Activated CD4-positive, alpha-beta T cell treated with anti-CD3 and anti-CD28 coated beads for 24 hours (primary cell): ENCODE measurements at regions not wholly inside any gene's neighbourhood (a gene's known extent, or its start where the extent isn't known, plus 50 kb on each side); places are given as distances from the start of the nearest gene placed in this dataset.

Experiments used
- DNase-seq, 2 donors: peaks; one replicate each; pipeline ENCODE4 v3.0.0-alpha.2; 2020; ENCODE audit warnings: low read depth in 2 of 2

DNA sequence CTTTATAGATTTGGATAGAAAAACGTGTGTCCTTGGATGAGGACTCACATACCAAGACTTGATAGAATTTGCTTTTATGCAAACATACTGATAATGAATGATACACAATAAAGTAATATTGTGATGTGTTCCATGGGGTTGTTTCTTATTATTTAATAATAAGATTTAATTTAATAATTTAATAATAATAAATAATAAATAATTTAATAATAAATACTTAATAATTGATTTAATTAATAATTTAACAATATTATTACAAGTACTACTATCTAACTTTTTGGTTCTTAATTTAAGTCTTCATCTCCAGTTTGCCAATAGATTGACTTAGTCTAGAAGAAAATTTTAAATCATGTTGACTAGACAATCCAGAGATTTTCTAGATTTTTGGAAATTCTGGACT, 909.2 kb upstream of the PCDH20 start:
- no peak for DNase-seq

DNA sequence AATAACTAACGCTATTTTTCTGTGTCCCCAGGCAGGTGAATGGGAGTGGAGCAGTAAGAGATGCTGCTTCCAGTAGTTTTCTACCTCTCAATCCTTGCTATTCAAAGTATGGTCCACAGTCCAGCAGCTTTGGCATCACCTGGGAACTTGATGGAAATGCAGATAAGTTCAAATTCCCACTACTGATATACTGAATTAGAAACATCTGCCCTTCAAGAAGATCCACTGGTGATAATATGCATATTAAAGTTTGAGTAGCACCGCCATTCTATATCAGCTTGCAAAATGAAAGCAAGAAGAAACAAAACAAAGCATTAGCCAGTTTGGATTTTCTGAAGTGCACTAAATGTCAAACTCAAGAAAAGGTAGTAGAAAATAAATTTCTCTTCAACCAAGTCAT, 906.2 kb upstream of the PCDH20 start:
- DNase-seq, result no peak

DNA sequence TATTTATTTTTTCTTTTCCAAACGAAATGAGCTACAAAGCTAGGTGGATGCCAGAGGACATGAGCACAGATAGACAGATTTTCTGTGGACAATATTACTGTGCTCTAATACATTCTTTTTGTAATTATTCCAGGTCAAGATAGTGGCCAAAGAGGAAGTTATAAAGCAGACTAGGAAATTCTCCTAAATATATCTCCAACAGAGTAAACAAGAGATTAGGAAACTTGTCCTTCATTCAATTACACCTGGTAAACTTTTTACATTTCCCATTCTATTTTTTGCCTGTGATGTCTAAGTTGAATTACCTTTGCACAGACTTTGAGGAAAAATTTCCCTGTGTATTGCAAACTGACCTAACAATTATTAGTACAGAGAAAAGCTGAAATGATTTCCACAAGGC, 905.5 kb upstream of the PCDH20 start:
- DNase-seq, result no peak

DNA sequence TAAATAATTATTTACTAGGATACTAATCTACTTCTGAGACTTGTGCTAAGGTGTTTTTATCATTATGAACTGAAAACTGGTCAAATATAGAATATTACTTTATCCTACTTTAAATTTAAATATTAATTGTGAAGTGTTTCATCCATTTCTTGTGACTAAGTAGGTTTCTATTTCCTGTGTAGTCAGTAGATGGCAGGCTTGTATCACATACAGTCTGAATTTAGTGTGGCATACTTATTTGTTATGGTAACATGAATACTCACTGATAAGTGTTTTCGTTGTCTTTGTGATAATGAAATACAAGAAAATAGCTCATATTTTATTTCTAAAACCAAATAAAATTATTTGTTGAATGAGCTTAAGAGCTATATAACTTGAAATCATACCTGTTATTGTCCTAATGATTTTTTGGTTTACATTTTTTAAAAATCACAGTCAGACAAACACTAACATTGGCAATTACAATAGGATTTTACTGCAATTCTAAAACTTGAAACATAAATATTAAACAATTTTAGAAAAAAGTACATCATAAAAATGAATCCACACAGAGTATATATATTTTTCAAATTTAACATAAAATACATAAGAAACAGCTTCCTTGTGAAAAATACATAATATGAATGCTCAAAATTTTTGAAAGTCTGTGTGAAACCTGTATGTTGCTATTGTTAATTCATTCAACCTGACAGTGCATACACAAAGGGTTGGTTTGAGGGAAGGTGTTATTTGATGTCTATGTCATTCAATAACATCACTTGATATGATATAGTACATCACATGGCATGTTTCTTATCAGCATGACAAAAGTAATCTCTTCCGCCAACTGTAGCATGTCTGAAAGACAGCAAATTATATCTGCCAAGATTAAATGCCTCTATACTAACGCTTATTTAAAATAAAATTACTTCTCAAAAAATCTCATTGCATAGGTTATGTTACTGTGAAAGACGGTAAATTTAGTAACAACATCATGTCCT, 904.8 kb upstream of the PCDH20 start:
- DNase-seq, result no peak

DNA sequence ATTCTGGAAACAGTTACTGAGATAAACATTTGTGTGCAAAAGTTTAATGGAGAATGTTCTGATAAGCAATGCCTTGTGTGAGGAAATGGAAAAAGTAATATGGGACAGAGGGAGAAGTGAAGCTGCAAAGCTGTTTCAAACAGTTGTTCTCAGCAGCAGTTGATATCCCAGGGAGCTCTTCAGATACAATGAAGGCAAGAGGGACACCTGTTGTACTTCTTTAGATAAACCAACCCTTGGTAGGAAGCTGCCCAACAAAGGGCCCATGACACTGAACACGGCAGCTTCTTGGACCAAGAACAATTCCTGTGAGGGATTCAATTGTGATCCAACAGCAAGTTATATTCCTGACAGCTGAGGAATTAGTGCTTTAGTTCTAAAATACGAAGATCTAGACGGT, 894.3 kb upstream of the PCDH20 start:
- DNase-seq, result no peak

DNA sequence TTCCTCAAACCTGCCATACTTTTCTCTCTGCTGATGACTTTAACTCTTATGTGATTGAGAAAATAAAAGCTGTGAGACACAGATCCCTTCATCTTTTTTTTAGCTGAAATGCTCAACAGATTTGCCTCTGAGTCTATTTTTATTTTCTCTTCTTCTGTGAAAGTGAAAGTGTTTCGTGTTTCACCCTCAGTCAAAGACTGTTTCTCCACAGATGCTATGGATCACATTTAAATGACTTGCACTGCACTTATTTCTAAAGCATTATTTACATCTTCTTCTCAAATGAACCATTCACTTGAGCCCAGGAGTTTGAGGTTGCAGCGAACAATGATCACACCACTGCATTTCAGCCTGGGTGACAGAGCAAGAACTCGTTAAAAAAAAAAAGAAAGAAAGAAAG, 890.1 kb upstream of the PCDH20 start:
- no peak for DNase-seq

DNA sequence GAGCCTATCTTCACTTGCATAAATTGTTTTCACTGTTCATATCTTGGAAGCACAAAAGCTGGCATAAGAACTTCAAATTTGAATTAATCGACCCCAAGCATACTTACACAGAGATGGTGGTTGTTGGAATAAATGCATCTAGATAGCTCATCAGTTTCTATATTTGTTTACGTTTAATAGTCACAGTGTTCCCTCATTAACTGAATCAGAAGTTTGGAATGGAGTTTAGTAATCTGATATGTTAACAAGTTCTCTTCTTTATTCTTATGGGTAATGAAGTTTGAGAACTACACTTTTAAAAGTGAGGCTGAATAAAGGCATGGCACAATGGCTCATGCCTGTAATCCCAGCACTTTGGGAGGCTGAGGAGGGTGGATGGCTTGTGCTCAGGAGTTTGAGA, 886.7 kb upstream of the PCDH20 start:
- no peak for DNase-seq

DNA sequence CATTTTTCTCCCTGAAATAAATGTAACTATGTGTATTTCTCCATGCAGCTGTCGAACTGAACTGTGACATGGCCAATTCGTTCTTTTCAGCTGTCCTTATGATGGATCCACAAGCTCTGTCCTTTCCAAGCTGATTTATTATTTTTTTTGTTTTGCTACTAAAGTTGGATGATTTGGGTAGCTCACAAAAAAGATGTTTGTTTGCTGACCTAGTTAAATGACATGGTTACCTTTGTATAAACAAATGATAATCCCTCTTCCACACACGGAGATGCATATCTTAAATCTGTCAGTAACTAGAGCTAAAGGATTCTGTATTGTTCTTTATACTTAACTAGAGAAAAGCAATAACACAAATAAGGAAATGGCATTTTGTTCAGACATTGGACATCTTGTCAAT, 884.3 kb upstream of the PCDH20 start:
- DNase-seq, result no peak

DNA sequence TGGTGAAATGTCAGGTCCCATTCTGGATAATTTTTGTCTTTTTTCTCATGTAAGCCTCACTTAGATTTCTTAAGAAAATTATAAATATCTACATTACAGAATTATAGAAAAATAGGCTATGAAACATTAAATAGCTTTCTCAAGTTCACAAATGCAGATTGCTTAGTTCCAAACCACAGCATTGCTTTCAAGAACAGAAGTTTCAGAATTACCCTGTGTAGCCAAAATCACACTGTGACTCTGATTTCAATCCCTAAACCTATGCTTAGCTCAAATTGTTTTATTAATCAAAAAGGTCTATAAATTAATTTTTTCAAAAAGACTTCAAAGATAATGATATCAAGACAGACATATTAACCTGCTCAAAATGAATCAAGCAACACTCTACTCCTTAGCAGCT, 881.2 kb upstream of the PCDH20 start:
- DNase-seq, result no peak

DNA sequence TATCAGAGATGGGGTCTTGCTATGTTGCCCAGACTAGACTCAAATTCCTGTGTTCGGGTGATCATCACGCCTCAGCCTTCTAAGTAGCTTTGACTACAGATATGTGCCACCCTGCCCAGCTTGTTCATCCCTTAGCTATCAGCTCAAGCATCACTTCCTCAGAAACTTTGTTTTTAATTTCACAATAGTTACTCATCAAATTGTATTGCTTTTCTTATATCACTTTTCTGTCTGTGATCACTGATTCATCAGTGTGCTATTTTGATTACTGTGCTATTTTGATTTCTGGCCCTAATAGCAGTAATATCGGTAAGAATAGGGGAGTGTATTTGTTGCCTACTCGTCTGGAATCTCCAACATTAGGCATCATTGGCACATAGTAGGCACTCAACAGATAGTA, 878.6 kb upstream of the PCDH20 start:
- DNase-seq, result no peak

DNA sequence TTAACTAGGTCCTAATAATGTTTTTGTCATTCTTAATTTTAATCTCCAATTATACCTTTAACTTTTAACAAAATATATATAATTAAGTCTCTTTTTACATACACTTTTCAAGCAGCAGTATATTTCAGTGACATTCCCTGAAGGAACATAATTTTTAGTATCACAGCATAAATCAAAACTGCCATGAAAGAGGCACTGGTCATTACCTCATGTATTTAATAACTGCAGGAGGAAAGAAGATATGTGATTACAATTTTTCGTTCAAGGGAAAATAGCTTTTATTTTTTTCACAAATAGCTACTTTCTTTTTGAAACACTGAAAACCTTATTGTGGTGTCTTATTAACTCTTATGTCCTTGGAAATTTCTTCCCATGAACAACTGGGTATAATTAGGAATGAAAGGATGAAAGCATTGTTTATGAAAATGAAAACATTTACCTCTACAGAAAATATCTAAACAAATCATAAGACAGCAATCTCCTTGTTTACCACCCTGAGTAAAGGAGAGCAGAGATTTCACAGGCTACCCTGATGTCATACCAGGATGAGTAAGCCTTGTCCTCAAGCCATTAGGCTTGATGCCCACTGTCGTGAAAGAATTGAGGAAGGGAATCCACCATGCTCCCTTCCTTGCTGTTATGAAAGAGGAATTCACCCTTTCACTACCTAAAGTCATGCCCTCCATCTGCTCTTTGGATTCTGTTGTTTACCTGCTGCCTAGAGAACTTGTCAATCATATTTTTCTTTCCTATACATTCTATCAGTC, 877.2 kb upstream of the PCDH20 start:
- DNase-seq, result no peak

DNA sequence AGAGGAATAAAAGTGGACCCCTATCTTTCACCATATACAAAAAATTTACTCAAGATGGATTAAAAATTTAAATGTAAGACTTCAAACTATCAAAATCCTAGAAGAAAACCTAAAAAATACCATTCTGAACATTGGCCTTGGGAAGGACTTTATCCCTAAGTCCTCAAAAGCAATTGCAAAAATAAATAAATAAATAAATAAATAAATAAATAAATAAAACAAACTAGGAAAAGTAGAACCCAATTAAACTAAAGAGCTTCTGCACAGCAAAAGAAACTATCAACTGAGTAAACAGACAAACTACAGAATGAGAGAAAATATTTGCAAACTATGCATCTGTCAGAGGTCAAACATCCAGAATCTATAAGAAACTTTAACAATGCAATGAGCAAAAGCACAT, 874.9 kb upstream of the PCDH20 start:
- DNase-seq, result no peak

DNA sequence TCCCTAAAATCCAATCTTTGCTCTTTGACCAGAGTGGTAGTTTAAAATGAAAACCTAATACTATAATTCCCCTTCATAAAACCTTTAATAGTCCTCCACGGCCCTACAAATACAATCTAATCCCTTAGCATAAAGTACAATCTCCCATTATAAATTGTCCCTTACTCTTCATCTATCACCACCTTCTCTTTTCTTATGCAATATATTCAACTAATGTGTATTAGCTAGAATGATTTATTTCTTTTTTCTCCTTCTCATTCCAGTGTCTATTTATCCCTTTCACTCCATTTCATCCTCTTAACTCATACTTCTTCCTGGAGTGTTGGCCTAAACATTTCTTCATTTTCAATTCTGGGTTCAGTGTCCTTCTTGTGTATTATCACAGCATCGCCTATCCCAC, 872.1 kb upstream of the PCDH20 start:
- DNase-seq, result no peak

DNA sequence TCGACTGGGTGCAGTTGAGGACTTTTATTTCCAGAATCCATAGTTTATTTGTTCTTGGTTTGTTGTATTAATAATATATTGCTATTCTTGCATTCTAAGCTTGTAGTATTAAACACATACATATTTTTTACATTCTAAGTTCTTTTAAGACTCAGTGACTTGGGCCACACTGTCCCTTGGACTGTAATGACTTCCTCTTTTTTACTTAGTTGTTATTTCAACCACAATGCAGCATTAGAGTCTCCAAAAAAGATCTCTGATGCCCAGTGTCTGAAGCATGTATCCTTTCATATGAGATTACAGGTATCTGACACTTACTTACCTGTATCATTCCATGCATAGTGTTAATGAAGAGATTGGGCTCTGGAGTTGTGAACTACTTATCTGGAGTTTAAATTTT, 864.9 kb upstream of the PCDH20 start:
- no peak for DNase-seq

DNA sequence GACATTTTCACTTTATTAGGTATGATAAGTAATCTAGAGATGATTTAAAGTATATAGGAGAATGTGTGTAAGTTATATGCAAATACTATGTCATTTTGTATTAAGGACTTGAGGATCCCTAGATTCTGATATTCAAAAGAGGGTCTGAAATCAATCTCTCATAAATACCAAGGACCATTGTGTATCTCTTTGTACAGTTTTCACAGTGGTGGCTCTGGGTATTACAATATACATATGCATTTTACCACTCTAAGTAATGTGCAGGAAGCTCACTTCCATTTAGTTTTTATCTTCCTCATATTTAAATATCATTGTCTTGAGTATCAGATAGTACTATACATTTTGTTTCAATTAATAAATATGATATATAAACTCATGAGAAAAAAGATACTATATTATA, 862.6 kb upstream of the PCDH20 start:
- DNase-seq, result no peak

DNA sequence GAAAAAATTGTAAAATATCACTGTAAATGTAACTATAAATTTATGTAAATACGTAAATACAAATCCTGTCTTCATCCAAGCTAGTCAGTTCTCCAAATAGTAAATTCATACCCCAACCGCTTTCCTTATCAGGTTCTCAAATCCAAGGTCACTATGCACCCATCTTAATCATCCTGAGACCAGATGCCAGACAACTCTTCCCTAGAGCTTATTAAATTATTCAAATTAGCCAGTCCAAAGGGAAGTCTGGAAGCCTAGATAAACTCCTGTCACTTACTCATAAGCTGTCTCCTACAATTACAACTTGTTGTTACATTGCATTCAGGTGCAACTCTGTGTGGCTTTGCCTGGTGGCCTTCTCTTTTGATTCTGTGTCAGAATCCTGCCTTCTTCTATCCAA, 836.1 kb upstream of the PCDH20 start:
- no peak for DNase-seq

DNA sequence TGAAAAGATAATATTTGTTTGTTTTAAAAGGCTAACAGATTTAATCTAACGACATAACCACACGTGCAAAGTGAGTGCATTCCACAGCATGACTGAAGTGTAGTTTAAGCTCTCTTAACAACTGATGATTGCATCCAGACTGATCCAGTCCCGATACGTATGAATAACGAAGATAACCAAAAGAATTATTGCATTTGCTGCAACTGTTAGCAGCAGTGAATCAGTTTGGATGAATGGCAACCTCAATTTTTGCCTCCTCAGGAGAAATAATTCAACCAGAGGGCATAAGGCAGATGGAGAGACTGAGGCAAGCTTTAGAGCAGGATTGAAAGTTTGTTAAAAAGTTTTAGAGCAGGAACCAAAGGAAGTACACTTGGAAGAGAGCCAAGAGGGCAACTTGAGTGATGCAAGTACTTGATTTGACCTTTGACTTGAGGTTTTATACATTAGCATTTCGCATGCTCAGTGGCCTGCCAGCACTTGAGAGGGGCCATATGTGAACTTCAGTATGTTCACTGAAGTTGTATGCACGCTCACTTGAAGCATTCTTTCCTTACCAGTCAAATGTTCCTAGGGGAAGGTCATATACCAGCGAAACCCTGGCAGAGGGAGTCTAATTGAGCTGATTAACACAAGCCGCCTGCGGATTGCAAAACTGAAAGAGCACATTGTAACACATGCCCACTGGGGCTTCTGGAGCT, 835.0 kb upstream of the PCDH20 start:
- no peak for DNase-seq

DNA sequence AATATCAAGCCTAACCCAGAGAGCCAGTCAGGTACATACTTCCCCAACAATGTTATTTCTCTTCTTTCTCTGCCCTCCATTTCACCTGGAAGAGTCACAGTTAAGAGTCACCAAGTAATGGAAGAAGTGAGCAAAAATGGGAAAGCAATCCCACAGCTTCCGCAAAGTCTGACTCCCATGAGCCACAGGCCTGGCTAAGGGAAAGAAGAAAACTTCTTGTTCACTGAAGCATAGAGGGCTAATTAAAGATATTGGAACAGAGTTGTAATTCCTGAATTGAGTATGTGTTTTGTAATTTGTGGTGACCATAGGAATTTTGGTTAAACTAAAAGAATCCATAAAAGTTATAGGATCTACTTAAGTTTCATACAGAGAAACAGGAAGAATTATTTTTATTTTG, 830.9 kb upstream of the PCDH20 start:
- no peak for DNase-seq

DNA sequence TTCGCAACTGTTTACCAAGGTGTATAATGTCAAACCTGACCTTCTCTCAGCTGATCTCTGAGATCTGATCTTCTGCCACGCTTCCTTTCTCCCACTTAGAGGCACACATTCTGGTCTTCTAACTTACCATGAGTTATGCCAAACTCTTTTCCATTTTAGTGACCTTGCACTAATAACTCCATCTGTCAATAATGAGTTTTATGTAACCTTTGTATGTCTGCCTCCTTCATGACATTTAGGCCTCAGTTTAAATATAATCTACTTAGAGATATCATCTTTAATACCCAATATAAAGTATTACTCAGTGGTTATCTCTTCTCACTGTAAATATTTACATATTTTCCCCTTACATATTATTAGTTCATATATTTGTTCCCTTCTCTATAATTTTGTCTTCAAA, 827.5 kb upstream of the PCDH20 start:
- DNase-seq, result no peak

DNA sequence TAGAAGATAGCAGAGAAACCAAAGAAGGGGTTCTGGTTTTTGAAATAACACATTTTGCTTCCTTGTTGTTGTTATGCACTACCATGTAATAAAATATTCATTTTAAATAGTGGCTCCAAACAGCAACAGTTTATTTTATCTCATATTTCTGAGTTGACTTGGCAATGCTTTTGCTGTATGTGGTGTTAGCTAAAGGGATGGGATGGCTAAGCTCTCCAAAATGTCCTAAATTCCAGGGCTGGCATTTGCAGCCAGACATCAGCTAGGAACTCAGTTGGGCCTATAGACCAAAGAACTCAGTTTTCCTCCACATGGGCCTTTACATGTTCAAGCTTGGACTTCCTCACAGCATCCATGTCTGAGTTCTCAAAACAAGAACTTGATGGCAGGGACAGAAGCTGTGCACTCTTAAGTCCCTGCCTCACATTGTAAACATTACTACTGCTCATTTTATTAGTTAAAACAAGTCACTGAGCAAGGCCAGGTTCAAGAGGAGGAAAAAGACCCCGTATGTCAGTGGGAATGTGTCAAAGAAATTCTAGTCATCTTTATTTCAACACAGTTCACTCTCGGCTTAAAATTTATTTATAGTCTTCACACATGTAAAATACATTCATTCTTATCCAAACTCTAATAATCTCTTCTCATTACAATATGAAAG, 819.3 kb upstream of the PCDH20 start:
- DNase-seq, result no peak

DNA sequence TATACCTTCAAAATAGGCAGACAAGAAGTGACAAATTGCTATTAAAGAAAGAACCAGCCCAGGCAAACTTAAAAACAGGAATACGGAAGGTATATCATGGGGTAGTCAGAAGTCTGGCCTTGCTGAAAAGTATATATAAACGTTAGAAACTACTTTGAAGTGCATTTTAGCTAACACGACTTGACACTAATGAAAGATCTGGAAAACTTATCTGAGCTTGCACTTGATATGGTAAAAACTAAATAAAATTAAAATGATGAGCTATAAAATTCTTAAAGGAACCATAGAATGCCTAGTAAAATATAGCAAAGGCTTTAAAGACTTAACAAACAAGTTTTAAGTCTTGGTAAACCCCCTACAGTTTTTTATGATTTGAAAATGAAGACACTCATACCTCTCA, 795.3 kb upstream of the PCDH20 start:
- DNase-seq, result no peak

DNA sequence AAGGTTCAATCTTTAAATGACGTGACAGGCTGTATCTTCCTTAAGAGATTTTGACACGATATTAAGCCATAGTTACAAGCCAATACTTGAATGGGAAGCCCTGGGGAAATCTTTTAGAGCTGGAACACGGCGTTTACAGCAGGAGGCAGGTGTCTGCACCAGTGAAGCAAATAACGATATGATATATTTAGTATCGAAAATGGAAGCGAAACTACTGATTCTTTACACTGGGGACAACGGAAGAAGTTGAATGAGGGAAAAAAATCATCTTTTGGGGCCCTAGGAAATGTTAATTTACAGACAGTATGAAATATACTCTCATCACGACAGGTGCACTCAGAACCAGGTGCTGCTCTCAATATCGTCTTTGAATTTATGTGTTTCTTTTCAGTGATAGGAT, 793.9 kb upstream of the PCDH20 start:
- no peak for DNase-seq
